ENCODE measurements at regions not wholly inside any gene's neighbourhood (a gene's known extent, or its start where the extent isn't known, plus 50 kb on each side); places are given as distances from the start of the nearest gene placed in this dataset.

- no peak for TF ChIP-seq FOXP2 (optimal IDR thresholded peaks at IDR 0.05; ENCODE audit: control extremely low read depth, extremely low read length, insufficient read depth)
- no peak for TF ChIP-seq POLR2AphosphoS5 (IDR thresholded peaks at IDR 0.05; ENCODE audit: borderline replicate concordance, low read depth, low read length)
- TF ChIP-seq EZH2 (IDR thresholded peaks at IDR 0.05): no peak
- Histone ChIP-seq H3K36me3 (ENCODE audit: insufficient read depth, low read length) (peaks cover 13% of the 10 kb centered on the region), H3K27ac (no peak overlapping the region)
Measured at GRCh38 chr11:69361048-69361447, 67.1 kb downstream of the MYEOV start.

GRCh38 chr11:69361466-69361865 lies 67.5 kb downstream of the MYEOV start:
- TF ChIP-seq FOXP2 (optimal IDR thresholded peaks at IDR 0.05; ENCODE audit: control extremely low read depth, extremely low read length, insufficient read depth) (no peak), EZH2 (IDR thresholded peaks at IDR 0.05) (no peak), POLR2AphosphoS5 (IDR thresholded peaks at IDR 0.05; ENCODE audit: borderline replicate concordance, low read depth, low read length) (no peak)
- Histone ChIP-seq H3K36me3 (ENCODE audit: insufficient read depth, low read length) (peaks cover 13% of the 10 kb centered on the region), H3K9me3 (ENCODE audit: low read depth, low read length) (no peaks in the 10 kb centered on the region), H3K27ac (no peak overlapping the region), H3K9ac (ENCODE audit: insufficient read length) (no peak overlapping the region), H3K4me3 (no peak overlapping the region)
- no peak for DNase-seq (ENCODE audit: low read depth, low spot score)

More at GRCh38 chr11:69361048-69361447, 67.1 kb downstream of the MYEOV start:
- no peaks in the 10 kb centered on the region for H3K9me3 ChIP-seq (ENCODE audit: low read depth, low read length)
- no peak overlapping the region for H3K4me3 ChIP-seq
- H3K9ac ChIP-seq (ENCODE audit: insufficient read length): no peak overlapping the region
- DNase-seq (ENCODE audit: low read depth, low spot score): no peak

DNA sequence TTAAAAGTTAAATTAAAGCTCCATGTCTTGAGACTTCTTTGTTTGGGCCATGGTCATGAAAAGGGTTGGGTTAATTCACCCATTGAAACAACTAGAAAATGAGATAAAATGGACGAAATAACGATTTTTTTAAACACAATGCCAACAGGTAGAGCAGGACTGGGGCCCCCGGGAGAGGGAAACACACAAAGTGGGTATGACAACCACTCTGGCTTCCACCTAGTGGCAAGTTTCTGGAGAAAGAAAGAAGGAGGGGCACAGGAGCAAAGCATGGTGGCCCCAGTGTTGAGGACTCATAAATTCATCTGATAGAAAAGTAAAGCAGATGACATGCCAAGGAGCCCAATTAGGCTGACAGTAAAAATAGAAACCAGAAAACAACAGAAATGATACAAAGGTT lies 68.4 kb downstream of the MYEOV start:
- H3K36me3 ChIP-seq (ENCODE audit: insufficient read depth, low read length): peaks cover 15% of the 10 kb centered on the region
- DNase-seq (ENCODE audit: low read depth, low spot score): no peak
- no peaks in the 10 kb centered on the region for H3K9me3 ChIP-seq (ENCODE audit: low read depth, low read length)
- H3K27ac ChIP-seq: no peak overlapping the region
- H3K4me3 ChIP-seq: no peak overlapping the region
- no peak overlapping the region for H3K9ac ChIP-seq (ENCODE audit: insufficient read length)
- no peak for TF ChIP-seq EZH2 (IDR thresholded peaks at IDR 0.05)
- TF ChIP-seq POLR2AphosphoS5 (IDR thresholded peaks at IDR 0.05; ENCODE audit: borderline replicate concordance, low read depth, low read length): no peak
- TF ChIP-seq FOXP2 (optimal IDR thresholded peaks at IDR 0.05; ENCODE audit: control extremely low read depth, extremely low read length, insufficient read depth): no peak

GRCh38 chr11:69364921-69365320 lies 71.0 kb downstream of the MYEOV start:
- Histone ChIP-seq H3K27ac (peak overlapping the region; percentile 78; the same call in 1 of the 2 replicates), H3K9me3 (ENCODE audit: low read depth, low read length) (no peaks in the 10 kb centered on the region; the same call in 1 of the 2 replicates), H3K36me3 (ENCODE audit: insufficient read depth, low read length) (peaks cover 28% of the 10 kb centered on the region), H3K9ac (ENCODE audit: insufficient read length) (no peak overlapping the region), H3K4me3 (peak overlapping the region; percentile 16; the same call in 1 of the 2 replicates)
- TF ChIP-seq POLR2AphosphoS5 (IDR thresholded peaks at IDR 0.05; ENCODE audit: borderline replicate concordance, low read depth, low read length) (no peak), EZH2 (IDR thresholded peaks at IDR 0.05) (no peak), FOXP2 (optimal IDR thresholded peaks at IDR 0.05; ENCODE audit: control extremely low read depth, extremely low read length, insufficient read depth) (no peak)
- no peak for DNase-seq (ENCODE audit: low read depth, low spot score)

DNA sequence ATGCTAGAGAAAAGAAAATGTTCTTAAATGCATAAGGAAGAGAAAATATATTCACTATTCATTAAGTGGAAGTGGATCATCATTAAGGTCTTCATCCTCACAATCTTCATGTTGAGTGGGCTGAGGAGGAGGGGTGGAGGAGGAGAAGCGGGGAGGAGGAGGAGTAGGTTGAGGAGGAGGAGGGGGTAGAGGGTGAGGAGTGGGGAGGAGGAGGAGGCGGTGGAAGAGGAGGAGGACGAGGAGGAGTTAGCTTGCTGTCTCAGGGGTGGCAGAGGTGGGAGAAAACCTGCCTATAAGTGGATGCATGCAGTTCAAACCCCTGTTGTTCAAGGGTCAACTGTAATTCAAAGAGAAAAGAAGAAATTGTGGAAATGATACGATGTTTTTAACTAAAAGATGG lies 71.6 kb downstream of the MYEOV start:
- no peak for TF ChIP-seq POLR2AphosphoS5 (IDR thresholded peaks at IDR 0.05; ENCODE audit: borderline replicate concordance, low read depth, low read length)
- no peak for TF ChIP-seq FOXP2 (optimal IDR thresholded peaks at IDR 0.05; ENCODE audit: control extremely low read depth, extremely low read length, insufficient read depth)
- no peak for TF ChIP-seq EZH2 (IDR thresholded peaks at IDR 0.05)
- H3K4me3 ChIP-seq: no peak overlapping the region
- peaks cover 27% of the 10 kb centered on the region for H3K36me3 ChIP-seq (ENCODE audit: insufficient read depth, low read length)
- no peak overlapping the region for H3K9ac ChIP-seq (ENCODE audit: insufficient read length)
- no peaks in the 10 kb centered on the region; the same call in 1 of the 2 replicates for H3K9me3 ChIP-seq (ENCODE audit: low read depth, low read length)
- DNase-seq (ENCODE audit: low read depth, low spot score): no peak
- no peak overlapping the region for H3K27ac ChIP-seq

GRCh38 chr11:69366591-69366990 lies 72.6 kb downstream of the MYEOV start:
- H3K4me3 ChIP-seq: no peak overlapping the region
- H3K9ac ChIP-seq (ENCODE audit: insufficient read length): no peak overlapping the region
- H3K27ac ChIP-seq: no peak overlapping the region
- no peak for DNase-seq (ENCODE audit: low read depth, low spot score)
- peaks cover 30% of the 10 kb centered on the region for H3K36me3 ChIP-seq (ENCODE audit: insufficient read depth, low read length)
- no peak for TF ChIP-seq EZH2 (IDR thresholded peaks at IDR 0.05)
- TF ChIP-seq FOXP2 (optimal IDR thresholded peaks at IDR 0.05; ENCODE audit: control extremely low read depth, extremely low read length, insufficient read depth): no peak
- TF ChIP-seq POLR2AphosphoS5 (IDR thresholded peaks at IDR 0.05; ENCODE audit: borderline replicate concordance, low read depth, low read length): no peak
- no peaks in the 10 kb centered on the region; the same call in 1 of the 2 replicates for H3K9me3 ChIP-seq (ENCODE audit: low read depth, low read length)

DNA sequence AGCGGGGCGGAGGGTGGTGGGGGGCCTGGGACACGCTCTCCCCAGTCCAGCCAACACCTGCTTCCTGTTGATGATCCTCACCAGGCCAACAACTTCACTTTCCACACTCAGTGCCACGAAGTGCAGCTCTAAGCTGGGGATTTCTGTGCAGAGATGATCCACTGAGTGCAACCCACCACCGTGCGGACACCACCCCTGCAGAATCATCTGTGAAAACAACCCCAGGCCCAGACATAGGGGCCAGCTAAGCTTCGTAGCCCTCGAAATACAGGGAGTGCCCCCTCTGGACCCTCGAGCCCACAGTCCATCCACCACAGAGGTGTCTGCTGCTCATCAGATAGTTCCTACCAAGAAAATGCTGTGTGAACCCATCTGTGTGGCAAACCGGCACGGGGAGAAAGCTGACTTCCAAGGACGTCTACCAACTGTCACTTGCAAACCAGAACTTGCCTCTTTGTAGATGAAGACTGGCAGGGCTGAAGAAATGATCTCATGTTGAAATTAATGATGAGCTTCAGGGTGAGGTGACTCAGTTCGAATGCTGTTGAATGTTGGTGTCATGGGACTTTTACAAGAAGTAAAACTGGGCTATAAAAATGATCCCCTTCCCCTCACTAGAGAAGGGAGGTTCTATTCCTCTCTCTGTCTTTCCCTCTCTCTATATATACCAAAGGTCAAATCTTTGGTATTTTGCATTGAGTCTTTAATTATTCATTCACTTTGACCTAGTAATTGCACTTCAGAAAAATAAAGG lies 73.4 kb downstream of the MYEOV start:
- H3K27ac ChIP-seq: no peak overlapping the region
- no peak overlapping the region for H3K9ac ChIP-seq (ENCODE audit: insufficient read length)
- peaks cover 30% of the 10 kb centered on the region for H3K36me3 ChIP-seq (ENCODE audit: insufficient read depth, low read length)

DNA sequence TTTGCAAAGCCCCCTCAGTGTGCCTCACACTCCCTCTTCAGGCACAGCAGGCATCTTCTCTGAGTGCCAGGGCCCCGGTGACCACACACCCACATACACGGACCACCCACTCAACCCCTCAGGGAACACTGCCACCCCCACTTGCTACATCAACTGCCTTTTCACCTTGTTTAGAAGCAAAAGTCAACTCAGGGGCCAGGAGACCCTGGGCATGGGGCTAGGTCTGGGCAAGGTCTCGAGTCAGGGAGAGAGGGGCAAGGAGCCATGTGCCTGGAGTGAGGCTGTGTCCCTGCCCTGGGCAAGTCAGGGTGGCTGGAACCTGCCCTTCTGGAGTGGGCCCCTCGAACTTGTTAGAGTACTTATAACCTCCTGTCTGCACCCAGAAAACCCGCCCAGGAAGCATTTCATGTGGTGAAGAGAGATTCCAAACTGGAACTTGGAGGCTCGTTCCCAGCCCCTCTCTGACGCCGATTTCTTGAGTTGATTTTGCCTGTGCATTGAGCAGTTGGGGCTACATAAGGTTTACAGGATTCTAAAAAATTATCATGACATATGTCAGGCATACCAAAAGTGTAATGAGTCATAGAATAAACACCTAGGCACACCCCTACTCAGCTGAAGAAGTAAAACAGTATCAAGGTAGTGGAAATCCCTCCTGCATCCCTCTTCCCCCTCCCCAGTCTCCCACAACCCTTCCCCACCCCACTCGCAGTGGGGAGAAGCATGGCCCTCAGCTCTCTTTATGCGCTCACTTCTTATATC lies 74.3 kb downstream of the MYEOV start:
- Histone ChIP-seq H3K27ac (no peak overlapping the region), H3K9me3 (ENCODE audit: low read depth, low read length) (no peaks in the 10 kb centered on the region; the same call in 1 of the 2 replicates), H3K4me3 (no peak overlapping the region), H3K9ac (ENCODE audit: insufficient read length) (no peak overlapping the region), H3K36me3 (ENCODE audit: insufficient read depth, low read length) (peaks cover 30% of the 10 kb centered on the region)
- TF ChIP-seq FOXP2 (optimal IDR thresholded peaks at IDR 0.05; ENCODE audit: control extremely low read depth, extremely low read length, insufficient read depth) (no peak), EZH2 (IDR thresholded peaks at IDR 0.05) (no peak), POLR2AphosphoS5 (IDR thresholded peaks at IDR 0.05; ENCODE audit: borderline replicate concordance, low read depth, low read length) (no peak)
- DNase-seq (ENCODE audit: low read depth, low spot score): no peak

More for the DNA sequence above, 73.4 kb downstream of the MYEOV start:
- H3K4me3 ChIP-seq: no peak overlapping the region
- TF ChIP-seq POLR2AphosphoS5 (IDR thresholded peaks at IDR 0.05; ENCODE audit: borderline replicate concordance, low read depth, low read length) (no peak), FOXP2 (optimal IDR thresholded peaks at IDR 0.05; ENCODE audit: control extremely low read depth, extremely low read length, insufficient read depth) (no peak), EZH2 (IDR thresholded peaks at IDR 0.05) (no peak)
- H3K9me3 ChIP-seq (ENCODE audit: low read depth, low read length): no peaks in the 10 kb centered on the region; the same call in 1 of the 2 replicates
- DNase-seq (ENCODE audit: low read depth, low spot score): no peak

All from SK-N-MC (cell line).